Chondrocyte (in vitro differentiated cells): ENCODE measurements at regions not wholly inside any gene's neighbourhood (a gene's known extent, or its start where the extent isn't known, plus 50 kb on each side); places are given as distances from the start of the nearest gene placed in this dataset.

ENCODE experiments used
- DNase-seq: peaks from one replicate; pipeline ENCODE4 v3.0.0; 2021; ENCODE audit warnings: mixed read lengths, low spot score
- H3K27ac Mint-ChIP-seq: one replicate; pipeline ENCODE4 v1.8.0; 2021; ENCODE audit warnings: mild to moderate bottlenecking, moderate library complexity, mixed read lengths; ENCODE audit not compliant: unreplicated experiment
- H3K27me3 Mint-ChIP-seq: 2 replicates; pipeline ENCODE4 v1.8.0; 2021; ENCODE audit warnings: low read depth, mixed read lengths
- H3K36me3 Mint-ChIP-seq: 2 replicates; pipeline ENCODE4 v1.8.0; 2021; ENCODE audit warnings: low read depth, mixed read lengths
- H3K4me1 Mint-ChIP-seq: 2 replicates; pipeline ENCODE4 v1.8.0; 2021; ENCODE audit warnings: low read depth, mild to moderate bottlenecking, mixed read lengths
- H3K4me3 Mint-ChIP-seq: one replicate; pipeline ENCODE4 v1.8.0; 2021; ENCODE audit warnings: mild to moderate bottlenecking, moderate library complexity, mixed read lengths; ENCODE audit not compliant: unreplicated experiment
- H3K9me3 Mint-ChIP-seq: 2 replicates; pipeline ENCODE4 v1.8.0; 2021; ENCODE audit warnings: low read depth, mixed read lengths
- TF ChIP-seq, protein P1 (sequence below): fragments of 200-600 bp; sonication (generic); IDR thresholded peaks from 2 replicates; pipeline ENCODE4 v1.5.0; 2021; ENCODE audit warnings: antibody characterized with exemption, mild to moderate bottlenecking, moderate library complexity

DNA sequence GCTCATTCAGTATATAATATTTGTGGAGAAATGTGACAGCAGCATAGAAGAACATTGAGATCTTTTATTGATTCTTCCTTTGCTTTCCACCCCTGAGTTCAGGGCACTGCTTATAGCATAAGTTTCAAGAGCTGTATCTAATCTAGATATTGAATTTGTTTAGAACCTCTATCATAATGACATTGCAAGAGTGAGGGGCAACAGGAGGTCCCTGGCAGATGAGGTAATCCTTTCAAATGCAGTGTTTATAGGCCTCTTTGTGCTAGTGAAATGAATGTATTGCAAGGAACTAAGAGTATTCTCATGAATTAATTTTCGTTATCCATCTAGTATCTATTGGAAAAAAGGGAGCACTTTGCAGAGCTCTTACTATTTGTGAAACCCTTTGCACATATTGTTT is 167.2 kb upstream of the FERD3L start:
- Mint-ChIP-seq H3K27ac (no peak overlapping the region), H3K27me3 (no peaks in the 10 kb centered on the region), H3K4me3 (no peak overlapping the region), H3K4me1 (no peaks in the 10 kb centered on the region), H3K9me3 (no peaks in the 10 kb centered on the region), H3K36me3 (no peaks in the 10 kb centered on the region)
- no peak for DNase-seq
- TF ChIP-seq, protein P1, sequence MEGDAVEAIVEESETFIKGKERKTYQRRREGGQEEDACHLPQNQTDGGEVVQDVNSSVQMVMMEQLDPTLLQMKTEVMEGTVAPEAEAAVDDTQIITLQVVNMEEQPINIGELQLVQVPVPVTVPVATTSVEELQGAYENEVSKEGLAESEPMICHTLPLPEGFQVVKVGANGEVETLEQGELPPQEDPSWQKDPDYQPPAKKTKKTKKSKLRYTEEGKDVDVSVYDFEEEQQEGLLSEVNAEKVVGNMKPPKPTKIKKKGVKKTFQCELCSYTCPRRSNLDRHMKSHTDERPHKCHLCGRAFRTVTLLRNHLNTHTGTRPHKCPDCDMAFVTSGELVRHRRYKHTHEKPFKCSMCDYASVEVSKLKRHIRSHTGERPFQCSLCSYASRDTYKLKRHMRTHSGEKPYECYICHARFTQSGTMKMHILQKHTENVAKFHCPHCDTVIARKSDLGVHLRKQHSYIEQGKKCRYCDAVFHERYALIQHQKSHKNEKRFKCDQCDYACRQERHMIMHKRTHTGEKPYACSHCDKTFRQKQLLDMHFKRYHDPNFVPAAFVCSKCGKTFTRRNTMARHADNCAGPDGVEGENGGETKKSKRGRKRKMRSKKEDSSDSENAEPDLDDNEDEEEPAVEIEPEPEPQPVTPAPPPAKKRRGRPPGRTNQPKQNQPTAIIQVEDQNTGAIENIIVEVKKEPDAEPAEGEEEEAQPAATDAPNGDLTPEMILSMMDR: no peak

DNA sequence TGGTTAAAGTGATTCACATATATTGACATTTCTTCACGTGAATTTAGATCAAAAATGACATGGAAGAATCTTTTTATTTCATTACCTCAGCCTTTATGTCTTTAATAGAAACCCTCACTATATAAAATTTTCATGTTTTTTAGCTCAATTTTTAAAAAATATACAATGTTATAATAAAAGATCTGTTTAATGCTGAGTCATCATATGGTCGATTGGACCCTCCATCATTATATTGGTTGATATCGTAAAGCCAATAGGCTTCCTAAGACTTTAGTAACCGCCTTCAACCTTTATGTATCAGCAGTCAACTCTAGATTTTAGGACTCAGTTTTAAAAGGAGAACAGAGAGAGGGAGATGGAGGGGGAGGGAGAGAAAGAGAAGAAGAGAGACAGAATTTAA is 162.3 kb upstream of the FERD3L start:
- no peak overlapping the region for H3K27ac Mint-ChIP-seq
- no peaks in the 10 kb centered on the region for H3K27me3 Mint-ChIP-seq
- peaks cover 3% of the 10 kb centered on the region for H3K4me1 Mint-ChIP-seq
- TF ChIP-seq, protein P1: no peak
- no peak for DNase-seq
- no peak overlapping the region for H3K4me3 Mint-ChIP-seq
- H3K9me3 Mint-ChIP-seq: no peaks in the 10 kb centered on the region
- no peaks in the 10 kb centered on the region for H3K36me3 Mint-ChIP-seq

DNA sequence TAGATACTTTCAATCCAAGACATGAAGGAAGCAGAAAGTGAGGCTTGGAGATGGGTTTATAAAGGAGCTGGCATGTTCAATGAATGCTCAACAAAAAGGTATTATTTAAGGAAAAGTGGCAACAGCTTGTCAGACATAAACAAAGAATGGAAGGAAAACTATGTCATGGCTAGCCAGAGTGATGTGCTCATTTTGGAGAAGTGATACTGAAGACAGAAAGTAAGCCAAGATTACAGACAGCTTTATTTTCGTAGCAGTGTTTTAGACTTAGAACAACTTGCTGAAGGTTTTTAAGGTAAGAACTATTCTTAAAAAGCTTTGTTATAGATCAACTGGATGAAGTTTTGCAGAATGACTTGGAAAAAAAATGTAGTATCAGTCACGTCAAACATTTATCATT is 160.5 kb upstream of the FERD3L start:
- no peaks in the 10 kb centered on the region for H3K9me3 Mint-ChIP-seq
- DNase-seq: no peak
- TF ChIP-seq, protein P1: no peak
- no peak overlapping the region for H3K27ac Mint-ChIP-seq
- H3K27me3 Mint-ChIP-seq: no peaks in the 10 kb centered on the region
- peaks cover 3% of the 10 kb centered on the region for H3K4me1 Mint-ChIP-seq
- no peaks in the 10 kb centered on the region for H3K36me3 Mint-ChIP-seq
- H3K4me3 Mint-ChIP-seq: no peak overlapping the region

DNA sequence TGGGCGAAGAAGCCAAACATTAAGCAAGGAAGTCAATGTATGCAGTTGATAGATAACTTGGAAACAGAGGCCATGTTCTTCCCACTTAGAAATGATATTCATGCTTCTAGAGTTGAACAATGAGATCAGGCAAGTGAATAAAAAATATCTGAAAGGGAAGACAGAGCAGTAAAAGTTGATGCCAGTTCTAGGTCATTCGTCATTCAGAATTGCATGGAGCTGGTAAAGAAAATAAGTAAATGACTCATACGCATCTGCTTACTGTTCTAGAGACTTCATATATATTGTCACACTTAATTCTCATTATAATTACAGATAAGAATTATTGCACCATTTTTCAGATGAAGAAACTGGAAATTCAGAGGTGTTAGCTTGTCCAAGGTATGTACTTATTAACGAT is 158.9 kb upstream of the FERD3L start:
- no peaks in the 10 kb centered on the region for H3K36me3 Mint-ChIP-seq
- H3K4me3 Mint-ChIP-seq: no peak overlapping the region
- no peak overlapping the region for H3K27ac Mint-ChIP-seq
- H3K4me1 Mint-ChIP-seq: peaks cover 3% of the 10 kb centered on the region
- TF ChIP-seq, protein P1: no peak
- H3K27me3 Mint-ChIP-seq: no peaks in the 10 kb centered on the region
- no peak for DNase-seq
- H3K9me3 Mint-ChIP-seq: no peaks in the 10 kb centered on the region

DNA sequence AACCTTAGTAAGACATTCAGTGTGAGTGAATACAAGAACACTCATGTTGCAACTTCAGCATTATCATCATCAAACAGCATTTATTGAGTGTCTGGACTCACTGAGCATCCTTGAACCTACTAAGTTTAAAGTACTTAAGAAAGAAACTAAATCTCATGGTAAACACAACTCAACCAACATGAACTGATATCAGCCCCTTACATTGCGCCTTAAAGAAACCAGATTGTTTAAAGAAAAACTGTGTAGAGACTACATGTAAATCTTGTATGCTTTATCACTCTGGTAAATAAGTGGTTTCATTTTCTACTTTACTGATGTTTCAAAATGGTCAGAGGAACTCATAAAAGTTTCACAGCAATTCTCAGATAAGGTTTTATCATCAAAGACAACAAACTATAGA is 157.5 kb upstream of the FERD3L start:
- TF ChIP-seq, protein P1: no peak
- Mint-ChIP-seq H3K36me3 (no peaks in the 10 kb centered on the region), H3K27ac (no peak overlapping the region)

More for the DNA sequence above, 157.5 kb upstream of the FERD3L start:
- Mint-ChIP-seq H3K4me1 (peaks cover 3% of the 10 kb centered on the region), H3K27me3 (no peaks in the 10 kb centered on the region), H3K4me3 (no peak overlapping the region), H3K9me3 (no peaks in the 10 kb centered on the region)
- DNase-seq: no peak
